Left lobe of liver (tissue), 2 donors: ENCODE measurements at regions not wholly inside any gene's neighbourhood (a gene's known extent, or its start where the extent isn't known, plus 50 kb on each side); places are given as distances from the start of the nearest gene placed in this dataset.

ENCODE experiments used
- ATAC-seq: fragments of 200-7000 bp; cut with Tn5 transposase; one replicate; pipeline ENCODE4 v1.9.1; 2020; ENCODE audit warnings: mild to moderate bottlenecking, moderate library complexity
- DNase-seq: peaks from one replicate; pipeline ENCODE4 v3.0.0-alpha.2; 2020; ENCODE audit warnings: low spot score
- donor health status: DM: no; HTN: no; CAD: no; lungs with moderate emphysema.
- donor health status: DM: no; HTN: yes; CAD: no.

GRCh38 chr6:54056105-54056504, 55.1 kb upstream of the MLIP start:
- no peak for DNase-seq

GRCh38 chr6:54057058-54057457, 54.2 kb upstream of the MLIP start:
- DNase-seq (no peak), ATAC-seq (peak; percentile 86)

More at GRCh38 chr6:54056105-54056504, 55.1 kb upstream of the MLIP start:
- no peak for ATAC-seq

- DNase-seq = no peak
These were observed 53.0 kb upstream of the MLIP start for GRCh38 chr6:54058236-54058635.

GRCh38 chr6:54059683-54060082, 51.6 kb upstream of the MLIP start:
- no peak for ATAC-seq
- no peak for DNase-seq

More at GRCh38 chr6:54058236-54058635, 53.0 kb upstream of the MLIP start:
- ATAC-seq = peak; percentile 54

- DNase-seq (no peak), ATAC-seq (no peak)
These were observed 51.0 kb upstream of the MLIP start for GRCh38 chr6:54060286-54060685.
